Suprapubic skin (tissue), 4 donors: ENCODE measurements at regions not wholly inside any gene's neighbourhood (a gene's known extent, or its start where the extent isn't known, plus 50 kb on each side); places are given as distances from the start of the nearest gene placed in this dataset.
"Not testable (repeated sequence)": the region's sequence is repeated elsewhere in the genome, so short reads cannot be mapped to it uniquely, and the experiment has no call there.

Experiments used
- CTCF ChIP-seq, 2 donors: fragments of 200-600 bp in 1 of 2; fragments of 450-650 bp in 1 of 2; sonication (generic) in 1 of 2; IDR thresholded peaks; one replicate each; pipeline ENCODE4 v1.5.1; 2016 to 2019; ENCODE audit warnings: antibody characterized with exemption in 2 of 2, mild to moderate bottlenecking in 1 of 2, moderate library complexity in 1 of 2
- EP300 ChIP-seq: sonication (generic); formaldehyde crosslinking; IDR thresholded peaks from one replicate; pipeline ENCODE4 v1.6.1; 2017; ENCODE audit warnings: antibody characterized with exemption
- POLR2A ChIP-seq, 2 donors: fragments of 450-650 bp; IDR thresholded peaks; one replicate each; pipeline ENCODE4 v1.6.1; 2017; ENCODE audit warnings: antibody characterized with exemption in 2 of 2, mild to moderate bottlenecking in 2 of 2, moderate library complexity in 2 of 2
- POLR2AphosphoS5 ChIP-seq, 3 donors: sonication (generic); formaldehyde crosslinking; IDR thresholded peaks; one replicate each; pipeline ENCODE4 v1.6.1; 2017; ENCODE audit warnings: antibody characterized with exemption in 3 of 3

DNA sequence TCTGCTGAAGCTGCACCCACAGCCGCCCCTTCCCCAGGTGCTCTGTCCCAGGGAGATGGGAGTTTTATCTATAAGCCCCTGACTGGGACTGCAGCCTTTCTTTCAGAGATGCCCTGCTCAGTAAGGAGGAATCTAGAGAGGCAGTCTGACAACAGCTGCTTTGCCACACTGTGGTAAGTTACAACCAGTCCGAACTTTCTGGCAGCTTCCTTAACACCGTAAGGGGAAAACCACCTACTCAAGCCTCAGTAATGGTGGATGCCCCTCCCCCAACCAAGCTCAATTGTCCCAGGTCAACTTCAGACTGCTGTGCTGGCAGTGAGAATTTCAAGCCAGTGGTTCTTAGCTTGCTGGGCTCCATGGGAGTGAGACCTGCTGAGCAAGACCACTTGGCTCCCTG is 129.7 kb downstream of the DUSP6 start:
- not testable (repeated sequence) for TF ChIP-seq EP300; POLR2A (IDR thresholded peaks at IDR 0.05); CTCF (IDR thresholded peaks at IDR 0.05); POLR2AphosphoS5 (IDR thresholded peaks at IDR 0.05)
